GM13977 (cell line): ENCODE measurements at regions not wholly inside any gene's neighbourhood (a gene's known extent, or its start where the extent isn't known, plus 50 kb on each side); places are given as distances from the start of the nearest gene placed in this dataset.

Experiments used
- DNase-seq: peaks from one replicate; pipeline ENCODE4 v3.0.0; 2012; ENCODE audit warnings: low spot score
- in situ Hi-C: fragments of 300-500 bp; cut with MboI; formaldehyde crosslinking; loops from one replicate; pipeline ENCODE4 v1.12.0; 2022; ENCODE audit warnings: low sequenced_read_pairs, low pct_unique_long_range_greater_than_20kb, mixed read lengths, inconsistent platforms; ENCODE audit not compliant: unreplicated experiment
- TF ChIP-seq, protein P1 (sequence below): IDR thresholded peaks from 2 replicates; pipeline ENCODE4 v1.5.1; 2012; ENCODE audit warnings: mild to moderate bottlenecking, control low read depth; ENCODE audit not compliant: insufficient read depth; ENCODE audit errors: extremely low read depth, missing control alignments

DNA sequence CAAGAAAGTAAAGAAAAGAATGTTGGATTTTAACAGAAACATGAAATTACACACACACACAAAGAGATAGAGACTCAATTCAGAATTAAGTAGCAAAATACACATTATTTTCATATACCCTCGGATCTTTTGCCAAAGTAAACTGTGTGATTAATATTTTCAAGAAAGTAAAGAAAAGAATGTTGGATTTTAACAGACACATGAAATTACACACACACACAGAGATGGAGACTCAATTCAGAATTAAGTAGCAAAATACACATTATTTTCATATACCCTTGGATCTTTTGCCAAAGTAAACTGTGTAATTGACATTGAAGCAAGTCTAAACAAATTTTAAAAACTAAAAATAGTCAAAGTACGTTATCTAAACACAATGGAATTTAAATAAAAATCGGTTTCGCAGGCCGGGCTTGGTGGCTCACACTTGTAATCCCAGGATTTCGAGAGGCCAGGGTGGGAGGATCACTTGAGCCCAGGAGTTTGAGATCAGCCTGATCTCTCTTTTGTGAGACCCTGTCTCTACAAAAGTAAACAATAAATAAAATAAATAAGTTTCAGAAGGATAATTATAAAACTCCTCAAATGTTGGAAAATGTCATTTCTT is 337.3 kb upstream of the MAGI2 start:
- TF ChIP-seq, protein P1, sequence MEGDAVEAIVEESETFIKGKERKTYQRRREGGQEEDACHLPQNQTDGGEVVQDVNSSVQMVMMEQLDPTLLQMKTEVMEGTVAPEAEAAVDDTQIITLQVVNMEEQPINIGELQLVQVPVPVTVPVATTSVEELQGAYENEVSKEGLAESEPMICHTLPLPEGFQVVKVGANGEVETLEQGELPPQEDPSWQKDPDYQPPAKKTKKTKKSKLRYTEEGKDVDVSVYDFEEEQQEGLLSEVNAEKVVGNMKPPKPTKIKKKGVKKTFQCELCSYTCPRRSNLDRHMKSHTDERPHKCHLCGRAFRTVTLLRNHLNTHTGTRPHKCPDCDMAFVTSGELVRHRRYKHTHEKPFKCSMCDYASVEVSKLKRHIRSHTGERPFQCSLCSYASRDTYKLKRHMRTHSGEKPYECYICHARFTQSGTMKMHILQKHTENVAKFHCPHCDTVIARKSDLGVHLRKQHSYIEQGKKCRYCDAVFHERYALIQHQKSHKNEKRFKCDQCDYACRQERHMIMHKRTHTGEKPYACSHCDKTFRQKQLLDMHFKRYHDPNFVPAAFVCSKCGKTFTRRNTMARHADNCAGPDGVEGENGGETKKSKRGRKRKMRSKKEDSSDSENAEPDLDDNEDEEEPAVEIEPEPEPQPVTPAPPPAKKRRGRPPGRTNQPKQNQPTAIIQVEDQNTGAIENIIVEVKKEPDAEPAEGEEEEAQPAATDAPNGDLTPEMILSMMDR, result no peak
- in situ Hi-C loops, result no loop called here
- no peak for DNase-seq

DNA sequence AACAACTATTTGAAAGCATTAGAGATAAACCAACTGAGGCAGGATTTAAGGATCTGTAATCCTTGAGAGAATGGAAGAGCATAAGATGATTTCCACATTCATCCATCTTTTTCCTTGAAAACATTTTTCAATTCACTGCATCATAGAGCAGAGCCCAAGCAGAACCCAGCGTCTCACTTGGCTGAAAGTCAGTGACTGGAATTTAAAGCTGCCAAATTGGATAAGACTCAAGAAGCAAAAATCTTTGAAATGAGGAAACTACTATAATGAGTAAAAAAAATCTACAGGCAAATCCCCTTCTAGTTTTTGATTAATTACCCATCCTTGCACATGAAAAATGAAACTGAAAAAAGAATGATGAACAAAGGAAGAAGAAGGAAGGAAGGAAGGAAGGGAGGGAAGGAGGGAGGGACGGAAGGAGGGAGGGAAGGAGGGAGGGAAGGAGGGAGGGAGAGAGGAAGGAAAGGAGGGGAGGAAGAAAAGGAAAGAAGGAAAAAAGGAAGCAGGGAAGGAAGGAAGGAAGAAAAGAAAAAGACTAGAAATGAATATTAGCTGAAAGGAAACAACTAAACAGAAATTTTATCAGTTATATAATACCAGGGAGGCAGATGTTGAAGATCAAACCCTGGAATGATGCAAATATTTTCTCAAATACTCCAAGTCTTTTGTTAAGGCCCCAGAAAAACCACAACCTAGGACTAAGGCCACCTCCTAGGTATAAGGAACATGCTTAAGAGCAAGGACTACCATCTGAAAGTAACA is 336.3 kb upstream of the MAGI2 start:
- in situ Hi-C loops, result no loop called here
- DNase-seq, result no peak
- TF ChIP-seq, protein P1, result no peak

DNA sequence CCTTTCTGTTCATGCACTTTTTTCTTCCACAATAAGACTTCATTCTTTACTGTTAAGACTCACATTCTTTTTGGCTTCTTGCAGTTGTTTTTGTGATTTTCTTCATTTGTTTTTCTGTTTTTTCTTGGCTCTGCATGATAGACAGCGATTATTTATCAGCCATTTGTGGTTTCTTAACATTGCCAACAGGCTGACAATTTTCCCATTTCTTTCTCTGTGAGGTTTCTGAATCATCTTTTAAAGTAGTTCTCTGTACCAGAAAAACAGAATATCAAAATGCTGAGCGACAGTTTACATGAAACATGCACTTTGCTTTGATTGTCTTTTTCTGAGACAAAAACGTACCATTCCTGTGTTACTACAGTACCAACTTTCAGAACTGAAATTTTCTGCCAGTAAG is 334.2 kb upstream of the MAGI2 start:
- no peak for DNase-seq
- in situ Hi-C loops, result no loop called here
- TF ChIP-seq, protein P1, result no peak

DNA sequence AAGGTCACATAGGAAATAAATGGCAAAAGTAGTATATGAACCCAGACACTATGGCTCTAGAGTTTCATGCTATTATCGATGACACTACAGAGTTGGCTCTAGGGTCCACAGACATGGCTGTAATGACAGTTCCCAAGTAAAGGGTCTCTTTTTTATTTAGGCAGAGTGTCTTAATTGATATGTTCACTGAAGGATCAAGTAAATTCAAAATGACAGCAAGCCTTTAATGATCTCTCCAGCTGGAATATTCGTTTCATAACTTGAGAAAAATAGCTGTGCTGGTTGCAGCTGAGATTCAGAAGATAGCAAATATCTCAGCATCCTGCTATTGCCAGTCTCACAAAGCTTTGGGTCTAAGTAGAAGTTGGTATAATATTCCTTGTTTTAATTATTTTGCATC is 333.6 kb upstream of the MAGI2 start:
- no peak for DNase-seq
- TF ChIP-seq, protein P1, result no peak
- in situ Hi-C loops, result no loop called here

DNA sequence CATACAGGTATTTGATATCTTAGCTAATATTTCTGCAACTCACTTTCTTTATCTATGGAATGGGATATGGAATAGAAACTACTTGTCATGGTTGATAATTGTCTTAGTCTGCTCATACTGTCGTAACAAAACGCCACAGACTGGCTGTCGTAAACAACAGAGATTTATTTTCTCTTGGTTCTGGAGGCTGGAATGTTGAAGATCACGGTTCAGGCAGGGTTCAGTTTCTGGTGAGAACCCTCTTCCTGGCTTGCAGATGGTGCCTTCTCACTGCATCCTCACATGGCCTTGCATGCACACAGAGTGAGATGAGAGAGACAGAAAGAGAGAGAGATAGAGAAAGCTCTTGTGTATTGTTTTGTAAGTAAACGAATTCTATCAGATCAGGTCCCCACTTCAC is 332.7 kb upstream of the MAGI2 start:
- no peak for DNase-seq
- in situ Hi-C loops, result no loop called here
- TF ChIP-seq, protein P1, result no peak

DNA sequence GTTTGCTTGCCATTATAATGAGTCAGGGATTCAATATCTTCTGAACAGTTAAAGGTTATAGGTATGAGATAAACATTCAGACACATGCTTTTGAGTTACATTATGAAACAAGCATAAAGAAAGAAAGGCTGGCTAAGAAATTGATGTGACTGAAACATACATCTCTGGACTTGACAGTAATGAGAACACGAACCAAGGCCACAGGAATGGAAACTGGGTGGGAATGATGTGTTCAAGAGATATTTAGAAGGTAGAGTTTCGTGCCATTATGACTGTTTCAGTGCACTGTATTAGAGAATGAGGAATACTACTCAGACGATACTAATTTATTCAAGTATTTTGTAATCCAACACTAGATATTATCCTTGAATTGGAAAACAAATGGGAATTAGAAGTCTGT is 332.1 kb upstream of the MAGI2 start:
- in situ Hi-C loops, result no loop called here
- TF ChIP-seq, protein P1, result no peak
- DNase-seq, result no peak
